HG03097 (cell line): ENCODE measurements at regions not wholly inside any gene's neighbourhood (a gene's known extent, or its start where the extent isn't known, plus 50 kb on each side); places are given as distances from the start of the nearest gene placed in this dataset.

Source experiments
- ATAC-seq: cut with Tn5 transposase; IDR thresholded peaks from one replicate; pipeline ENCODE4 v1.9.1; 2021; ENCODE audit not compliant: unreplicated experiment, low FRiP score

- no peak for ATAC-seq
These were observed 135.6 kb upstream of the ZNF236 start for GRCh38 chr18:76686737-76687231.

DNA sequence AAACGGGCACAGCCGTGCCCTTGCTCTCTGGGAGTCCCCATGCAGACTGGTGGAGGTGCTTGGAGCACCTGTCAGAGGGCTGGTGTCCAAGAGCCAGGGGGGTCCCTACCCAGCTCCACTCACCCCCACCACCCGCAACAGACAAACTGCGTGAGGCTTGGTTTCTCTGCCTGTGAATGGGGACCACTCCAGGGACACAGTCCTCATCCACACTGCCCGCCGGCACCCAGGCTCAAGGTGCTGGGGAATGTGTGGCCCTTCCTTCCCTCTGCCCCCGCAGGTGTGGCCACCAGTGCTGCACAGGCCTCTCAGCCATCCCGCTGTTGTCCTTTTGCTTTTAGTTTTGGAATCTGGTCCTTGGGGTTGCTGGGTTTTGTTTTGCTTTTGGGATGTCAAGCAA is 136.5 kb upstream of the ZNF236 start:
- no peak for ATAC-seq

GRCh38 chr18:76685402-76685801 is 137.0 kb upstream of the ZNF236 start:
- no peak for ATAC-seq

- ATAC-seq, result no peak
These were observed 138.1 kb upstream of the ZNF236 start for GRCh38 chr18:76684265-76684664.

DNA sequence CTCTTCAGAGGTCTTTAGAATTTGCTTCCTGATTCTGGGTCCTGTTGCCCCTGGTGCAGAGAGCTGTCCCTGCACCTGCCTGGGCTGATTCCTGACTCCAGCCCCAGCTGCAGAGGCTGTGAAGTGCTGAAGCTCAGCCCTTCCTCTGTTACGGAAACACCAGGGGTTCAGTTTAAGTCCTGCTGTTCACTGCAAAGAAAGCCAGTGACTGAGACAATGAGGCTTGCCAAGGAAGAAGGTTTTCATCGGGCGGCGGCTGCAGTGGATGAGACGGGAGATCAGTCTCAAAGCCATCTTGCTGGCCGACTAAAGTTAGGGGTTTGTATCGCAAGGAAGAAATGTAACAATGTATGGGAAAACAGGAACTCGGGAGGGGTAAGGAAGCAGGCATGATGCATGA is 142.4 kb upstream of the ZNF236 start:
- no peak for ATAC-seq

DNA sequence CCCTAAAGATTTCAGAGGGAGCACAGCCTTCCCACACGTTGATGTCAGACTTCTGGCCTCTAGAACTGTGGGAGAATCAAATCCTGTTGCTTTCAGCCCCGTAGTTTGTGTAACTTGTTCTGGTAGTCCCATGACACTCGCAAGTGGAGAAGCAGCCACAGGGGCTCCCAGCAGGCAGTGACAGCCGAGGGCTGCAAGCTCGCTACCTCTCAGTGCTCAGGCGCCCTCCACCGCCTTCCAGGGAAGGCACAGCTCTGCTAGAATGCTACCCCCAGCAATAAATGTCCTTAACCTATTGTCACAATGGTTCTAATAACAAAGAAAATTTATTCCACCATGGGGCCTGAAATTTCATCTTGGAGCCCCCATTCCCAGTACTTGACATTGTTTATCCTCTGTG is 143.1 kb upstream of the ZNF236 start:
- ATAC-seq, result no peak

GRCh38 chr18:76678248-76678647 is 144.1 kb upstream of the ZNF236 start:
- ATAC-seq, result no peak

- ATAC-seq, result no peak
These were observed 147.8 kb upstream of the ZNF236 start for GRCh38 chr18:76674596-76674995.

DNA sequence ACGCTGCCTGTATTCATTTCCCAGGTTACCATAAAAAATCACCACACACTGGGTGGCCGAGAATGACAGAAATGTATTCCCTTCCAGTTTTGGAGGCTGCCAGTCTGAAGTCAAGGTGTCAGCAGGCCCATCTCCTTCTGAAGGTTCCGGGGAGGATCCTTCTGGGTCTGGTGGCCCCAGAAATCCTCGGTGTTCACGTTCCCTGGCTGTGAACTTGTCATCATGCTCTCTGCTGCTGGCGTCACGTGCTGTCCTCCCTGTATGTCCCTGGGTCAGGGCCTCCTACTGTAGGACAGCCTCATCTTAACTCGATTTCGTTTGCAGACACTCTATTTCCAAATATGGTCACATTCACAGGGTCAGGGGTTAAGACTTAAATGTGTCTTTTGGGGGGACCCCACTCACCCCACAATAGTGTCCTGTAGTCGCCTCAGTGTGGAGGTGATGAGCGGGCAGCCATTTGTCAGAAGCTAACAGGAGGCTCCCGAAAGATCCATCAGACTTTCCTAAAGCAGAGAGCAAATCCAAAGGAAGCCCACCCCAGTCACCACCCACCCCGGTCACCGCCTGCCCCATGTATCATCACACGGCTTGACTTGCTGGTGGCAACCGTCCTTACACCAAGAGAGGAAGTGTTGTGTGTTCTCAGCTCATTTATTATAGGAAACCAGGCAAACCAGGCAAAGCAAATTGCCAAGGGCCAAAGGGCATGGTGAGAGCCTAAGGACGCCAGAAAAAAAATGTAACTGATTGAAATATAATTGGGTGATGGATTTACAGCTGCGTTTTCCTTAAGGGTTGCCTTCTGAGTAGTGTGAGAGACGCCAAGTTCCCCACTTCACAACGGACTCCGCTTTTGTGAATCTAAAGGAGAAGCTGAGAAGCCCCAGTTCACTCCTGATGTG is 148.8 kb upstream of the ZNF236 start:
- no peak for ATAC-seq

- ATAC-seq, result no peak
These were observed 149.7 kb upstream of the ZNF236 start for GRCh38 chr18:76672627-76673026.

GRCh38 chr18:76670564-76671288 is 151.6 kb upstream of the ZNF236 start:
- ATAC-seq, result no peak

- no peak for ATAC-seq
These were observed 153.8 kb upstream of the ZNF236 start for GRCh38 chr18:76668546-76668945.

- no peak for ATAC-seq
These were observed 154.2 kb upstream of the ZNF236 start for GRCh38 chr18:76668119-76668518.

GRCh38 chr18:76667603-76668002 is 154.8 kb upstream of the ZNF236 start:
- no peak for ATAC-seq

GRCh38 chr18:76662626-76663025 is 159.7 kb upstream of the ZNF236 start:
- ATAC-seq, result no peak

- no peak for ATAC-seq
These were observed 161.7 kb upstream of the ZNF236 start for GRCh38 chr18:76660571-76661192.

GRCh38 chr18:76658627-76659026 is 163.6 kb upstream of the ZNF516 start:
- peak; percentile 62 for ATAC-seq

DNA sequence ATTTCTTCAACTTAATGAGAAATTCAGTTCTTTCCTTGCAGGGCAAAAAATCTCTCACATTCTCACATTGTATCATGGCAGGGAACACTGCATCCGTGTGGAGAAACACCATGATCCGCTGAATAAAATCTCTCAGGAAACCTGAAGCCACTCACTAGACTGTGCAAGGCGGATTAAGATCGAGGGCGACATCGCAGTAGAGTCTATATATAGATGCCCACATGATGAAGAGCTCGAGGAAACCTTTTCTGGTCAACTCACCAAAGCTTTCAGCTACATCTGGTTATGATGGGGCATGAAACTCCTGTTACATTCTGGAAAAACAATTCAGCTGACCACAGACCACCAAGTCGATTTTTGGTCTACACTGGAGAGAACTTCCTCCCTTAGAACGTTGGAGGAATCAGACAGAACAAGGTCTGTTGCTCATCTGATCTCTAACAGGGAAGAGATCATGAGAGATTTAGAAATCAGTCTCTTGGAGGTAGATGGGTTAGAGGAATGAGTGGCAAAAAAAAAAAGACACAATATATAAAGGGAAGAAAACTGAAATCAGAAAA is 162.9 kb upstream of the ZNF516 start:
- no peak for ATAC-seq

GRCh38 chr18:76656925-76657827 is 162.1 kb upstream of the ZNF516 start:
- no peak for ATAC-seq

- no peak for ATAC-seq
These were observed 159.5 kb upstream of the ZNF516 start for GRCh38 chr18:76654577-76654976.
